HCT116 (cell line): ENCODE measurements at regions not wholly inside any gene's neighbourhood (a gene's known extent, or its start where the extent isn't known, plus 50 kb on each side); places are given as distances from the start of the nearest gene placed in this dataset.

Experiments used
- ATAC-seq: fragments of 200-7000 bp; cut with Tn5 transposase; 2 replicates; pipeline ENCODE4 v1.9.1; 2020; ENCODE audit warnings: mild to moderate bottlenecking, moderate library complexity
- BruUV-seq: library from RNA; stranded (reverse); fragments of 400-500 nt; replicated peaks from 2 replicates; lab custom pipeline; 2021; lab: Mats Ljungman, UMichigan
- CTCF ChIA-PET: fragments of 300-600 bp; sonication (Branson Sonifier 250); formaldehyde crosslinking; loops from one replicate; lab custom pipeline; 2021; ENCODE audit warnings: antibody characterized with exemption; lab: Charles Lee
- POLR2A ChIA-PET: fragments of 300-600, 350-600 bp; sonication (Branson Sonifier 250); formaldehyde crosslinking; loops from one replicate; lab custom pipeline; 2021; ENCODE audit warnings: antibody characterized with exemption; lab: Charles Lee
- RAD21 ChIA-PET, 2 experiments: fragments of 300-600 bp; sonication (Branson Sonifier 250); formaldehyde crosslinking; loops; one replicate each; lab custom pipeline; 2023; ENCODE audit warnings: low total read pairs in 2 of 2; ENCODE audit not compliant: uncharacterized antibody in 2 of 2, unreplicated experiment in 2 of 2, low non-redundant PET in 1 of 2; lab: Charles Lee
- DNase-seq: peaks from one replicate; pipeline ENCODE4 v3.0.0-alpha.2; 2010; ENCODE audit warnings: low read depth, low spot score
- H2AFZ ChIP-seq: fragments of 200-600 bp; shearing (Covaris generic), sonication (generic); 2 replicates; pipeline ENCODE4 v1.6.1; 2017; ENCODE audit warnings: low read depth, mixed run types, mixed read lengths, antibody characterized with exemption, low read length; ENCODE audit not compliant: poor library complexity, severe bottlenecking
- H3K27ac ChIP-seq: 2 replicates; pipeline ENCODE4 v1.5.1; 2012; ENCODE audit warnings: low read depth, low read length
- H3K27me3 ChIP-seq: fragments of 200-600 bp; sonication (generic); 2 replicates; pipeline ENCODE4 v1.6.1; 2016; ENCODE audit warnings: mixed run types, low read length, mixed read lengths; ENCODE audit not compliant: insufficient read depth
- H3K36me3 ChIP-seq, 2 experiments: fragments of 200-500 bp in 1 of 2; fragments of 200-600 bp in 1 of 2; sonication (Bioruptor generic) in 1 of 2; sonication (generic) in 1 of 2; 2 replicates each; pipeline versions ENCODE4 v1.5.1 to v1.6.1; 2014 to 2016; ENCODE audit warnings: low read length in 2 of 2, inconsistent platforms in 1 of 2, mixed read lengths in 1 of 2, mixed run types in 1 of 2; ENCODE audit not compliant: insufficient read depth in 2 of 2, control insufficient read depth in 1 of 2
- H3K4me1 ChIP-seq, 2 experiments: fragments of 200-600 bp in 1 of 2; sonication (generic) in 1 of 2; 2 replicates each; pipeline versions ENCODE4 v1.5.1 to v1.6.1; 2012 to 2017; ENCODE audit warnings: low read length in 2 of 2, inconsistent platforms in 1 of 2, mild to moderate bottlenecking in 1 of 2, mixed read lengths in 1 of 2, mixed run types in 1 of 2, moderate library complexity in 1 of 2; ENCODE audit not compliant: insufficient read depth in 2 of 2, control insufficient read depth in 1 of 2
- H3K4me2 ChIP-seq: fragments of 200-600 bp; sonication (generic); 2 replicates; pipeline ENCODE4 v1.6.1; 2017; ENCODE audit warnings: mixed run types, low read length, mixed read lengths
- H3K4me3 ChIP-seq, 2 experiments: fragments of 200-600 bp in 1 of 2; sonication (generic) in 1 of 2; replicated peaks in 1 of 2; 2 replicates each; pipeline ENCODE4 v1.5.1; 2011 to 2016; ENCODE audit warnings: low read length in 2 of 2, control low read depth in 1 of 2, low read depth in 1 of 2, mild to moderate bottlenecking in 1 of 2, mixed read lengths in 1 of 2, mixed run types in 1 of 2
- H3K79me2 ChIP-seq: fragments of 200-600 bp; sonication (generic); 2 replicates; pipeline ENCODE4 v1.6.1; 2017; ENCODE audit warnings: mild to moderate bottlenecking, mixed run types, low read length, moderate library complexity, mixed read lengths; ENCODE audit not compliant: insufficient read depth
- H3K9ac ChIP-seq: fragments of 200-600 bp; sonication (generic); 2 replicates; pipeline ENCODE4 v1.6.1; 2016; ENCODE audit warnings: low read length, mixed read lengths
- H3K9me2 ChIP-seq: fragments of 200-600 bp; sonication (generic), shearing (Covaris generic); 2 replicates; pipeline ENCODE4 v1.6.1; 2017; ENCODE audit warnings: mixed run types, mild to moderate bottlenecking, moderate library complexity; ENCODE audit not compliant: insufficient read depth
- H3K9me3 ChIP-seq, 2 experiments: fragments of 200-500 bp in 1 of 2; fragments of 200-600 bp in 1 of 2; sonication (Bioruptor generic) in 1 of 2; sonication (generic) in 1 of 2; 2 replicates each; pipeline ENCODE4 v1.6.1; 2014 to 2017; ENCODE audit warnings: low read length in 2 of 2, mixed read lengths in 2 of 2, inconsistent platforms in 1 of 2, low read depth in 1 of 2, mild to moderate bottlenecking in 1 of 2, mixed run types in 1 of 2, moderate library complexity in 1 of 2; ENCODE audit not compliant: control insufficient read depth in 1 of 2, insufficient read depth in 1 of 2
- H4K20me1 ChIP-seq: fragments of 200-600 bp; sonication (generic), shearing (Covaris generic); 2 replicates; pipeline ENCODE4 v1.6.1; 2017; ENCODE audit warnings: mixed run types, mild to moderate bottlenecking, moderate library complexity; ENCODE audit not compliant: insufficient read depth
- ATF3 ChIP-seq: IDR thresholded peaks from 2 replicates; pipeline ENCODE4 v1.6.1; 2012
- CTCF ChIP-seq, 3 experiments: fragments of 200-600 bp in 1 of 3; sonication (generic) in 1 of 3; IDR thresholded peaks in 2 of 3; conservative IDR thresholded peaks in 1 of 3; 2 replicates each; pipeline ENCODE4 v1.5.1; 2012 to 2017; ENCODE audit warnings: low read depth in 2 of 3, low read length in 2 of 3, antibody characterized with exemption in 1 of 3, borderline replicate concordance in 1 of 3, control low read depth in 1 of 3, mild to moderate bottlenecking in 1 of 3, mixed read lengths in 1 of 3, mixed run types in 1 of 3, moderate library complexity in 1 of 3; ENCODE audit not compliant: insufficient read depth in 1 of 3
- EZH2 ChIP-seq: fragments of 200-600 bp; sonication (generic); IDR thresholded peaks from 2 replicates; pipeline ENCODE4 v1.6.1; 2017; ENCODE audit warnings: antibody characterized with exemption, mixed run types
- EZH2phosphoT487 ChIP-seq: fragments of 200-600 bp; IDR thresholded peaks from 2 replicates; pipeline ENCODE4 v1.6.1; 2018; ENCODE audit warnings: antibody characterized with exemption, borderline replicate concordance
- FOSL1 ChIP-seq: IDR thresholded peaks from 2 replicates; pipeline ENCODE4 v1.6.1; 2012; ENCODE audit warnings: low read depth
- JUND ChIP-seq: IDR thresholded peaks from 2 replicates; pipeline ENCODE4 v1.6.1; 2012
- POLR2A ChIP-seq: IDR thresholded peaks from 2 replicates; pipeline ENCODE4 v1.7.0; 2011; ENCODE audit warnings: borderline replicate concordance; ENCODE audit not compliant: insufficient read depth, insufficient read length; ENCODE audit errors: extremely low read depth
- RAD21 ChIP-seq: IDR thresholded peaks from 2 replicates; pipeline ENCODE4 v1.6.1; 2012; ENCODE audit warnings: low read depth, mild to moderate bottlenecking
- SIN3A ChIP-seq: IDR thresholded peaks from 2 replicates; pipeline ENCODE4 v1.6.1; 2012; ENCODE audit warnings: low read depth
- YY1 ChIP-seq: IDR thresholded peaks from 2 replicates; pipeline ENCODE4 v1.6.1; 2011; ENCODE audit warnings: low read length, low read depth, moderate library complexity, mild to moderate bottlenecking; ENCODE audit not compliant: insufficient replicate concordance; ENCODE audit errors: extremely low read depth
- ZBTB33 ChIP-seq: IDR thresholded peaks from 2 replicates; pipeline ENCODE4 v1.6.1; 2011; ENCODE audit warnings: mild to moderate bottlenecking, low read length, moderate library complexity; ENCODE audit not compliant: insufficient replicate concordance; ENCODE audit errors: extremely low read depth
- ZNF274 ChIP-seq: fragments of 200-500 bp; sonication (Bioruptor generic); IDR thresholded peaks from 2 replicates; pipeline ENCODE4 v1.6.1; 2014; ENCODE audit warnings: mild to moderate bottlenecking, low read depth, low read length, inconsistent platforms
- intact Hi-C: fragments of 100-400 bp; cut with micrococcal nuclease; formaldehyde crosslinking; loops from 2 replicates; pipeline ENCODE4 v1.10.0; 2022

GRCh38 chr1:88288571-88288970, 395.5 kb upstream of the PKN2 start:
- Histone ChIP-seq H3K9me2 (no peaks in the 10 kb centered on the region), H3K4me3 (no peak overlapping the region), H4K20me1 (no peaks in the 10 kb centered on the region), H3K27ac (no peak overlapping the region), H3K27me3 (no peaks in the 10 kb centered on the region), H3K4me1 (no peaks in the 10 kb centered on the region), H3K9ac (no peak overlapping the region), H3K4me2 (no peak overlapping the region), H3K36me3 (no peaks in the 10 kb centered on the region), H3K9me3 (no peaks in the 10 kb centered on the region), H2AFZ (no peak overlapping the region), H3K79me2 (no peaks in the 10 kb centered on the region)
- no peak for DNase-seq
- TF ChIP-seq CTCF (IDR thresholded peaks at IDR 0.05 in 2 of 3, conservative IDR thresholded peaks at IDR 0.05 in 1 of 3; ENCODE audit: borderline replicate concordance in 1 of 3, insufficient read depth in 1 of 3, low read depth in 2 of 3, low read length in 2 of 3) = no peak
- no peak for TF ChIP-seq EZH2
- no peak for TF ChIP-seq RAD21
- TF ChIP-seq JUND = no peak
- no peak for TF ChIP-seq ZNF274
- TF ChIP-seq FOSL1 = no peak
- TF ChIP-seq EZH2phosphoT487 = no peak
- TF ChIP-seq SIN3A = no peak
- no peak for TF ChIP-seq POLR2A
- TF ChIP-seq ATF3 = no peak
- TF ChIP-seq YY1 = no peak
- TF ChIP-seq ZBTB33 = no peak
- CTCF ChIA-PET = no interaction called here
- RAD21 ChIA-PET = no interaction called here
- intact Hi-C loops = no loop called here
- POLR2A ChIA-PET = no interaction called here
- BruUV-seq = no TSS peak
- ATAC-seq = no peak
